ENCODE measurements at regions not wholly inside any gene's neighbourhood (a gene's known extent, or its start where the extent isn't known, plus 50 kb on each side); places are given as distances from the start of the nearest gene placed in this dataset.

- Mint-ChIP-seq H3K27ac (no peak overlapping the region), H3K4me3 (no peak overlapping the region), H3K4me1 (ENCODE audit: low read depth) (no peaks in the 10 kb centered on the region), H3K27me3 (no peaks in the 10 kb centered on the region), H3K36me3 (ENCODE audit: low read depth) (no peaks in the 10 kb centered on the region), H3K9me3 (peaks cover 7% of the 10 kb centered on the region)
- ATAC-seq (ENCODE audit: poor library complexity) (no peak), DNase-seq (no peak)
- POLR2A ChIA-PET = no interaction called here
- intact Hi-C loops (cut with DNase I, micrococcal nuclease) = no loop called here
- Histone ChIP-seq H3K4me1 (ENCODE audit: insufficient read depth, low read length) (no peaks in the 10 kb centered on the region), H3K9me3 (ENCODE audit: control insufficient read depth in 1 of 2, insufficient read depth in 1 of 2, low read length in 2 of 2) (no peaks in the 10 kb centered on the region), H3K27me3 (ENCODE audit: control insufficient read depth in 1 of 2, insufficient read depth in 2 of 2, low read length in 2 of 2) (no peaks in the 10 kb centered on the region), H3K4me3 (ENCODE audit: low read length) (no peak overlapping the region), H3K36me3 (ENCODE audit: insufficient read depth, low read length) (no peaks in the 10 kb centered on the region), H3K27ac (ENCODE audit: low read depth in 1 of 2, low read length in 2 of 2) (no peak overlapping the region)
- CTCF ChIA-PET = no interaction called here
- no peak for TF ChIP-seq CTCF (IDR thresholded peaks at IDR 0.05)
Measured at GRCh38 chr7:91330191-91330808, 66.1 kb downstream of the FZD1 start.

DNA sequence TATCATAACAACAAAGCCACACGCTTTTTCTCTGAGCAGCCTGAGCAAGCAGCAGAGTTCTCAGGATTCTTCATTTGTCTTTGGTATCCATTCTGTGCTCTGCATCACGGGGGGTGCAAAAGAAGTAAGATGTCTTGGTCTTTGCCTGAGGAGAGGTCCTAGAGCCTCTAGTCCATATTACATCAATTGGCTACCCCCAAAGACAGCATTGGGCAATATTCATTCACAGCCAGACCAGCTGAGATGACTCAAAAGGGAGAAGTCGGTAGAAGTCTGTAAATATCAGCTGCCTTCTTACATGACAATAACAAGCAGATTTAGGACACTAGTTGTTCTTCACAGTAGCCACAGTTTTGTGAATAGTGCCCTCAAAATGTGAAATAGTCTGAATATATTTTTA is 66.6 kb downstream of the FZD1 start:
- H3K4me3 Mint-ChIP-seq = no peak overlapping the region
- Histone ChIP-seq H3K27ac (ENCODE audit: low read depth in 1 of 2, low read length in 2 of 2) (no peak overlapping the region), H3K27me3 (ENCODE audit: control insufficient read depth in 1 of 2, insufficient read depth in 2 of 2, low read length in 2 of 2) (no peaks in the 10 kb centered on the region), H3K36me3 (ENCODE audit: insufficient read depth, low read length) (no peaks in the 10 kb centered on the region), H3K9me3 (ENCODE audit: control insufficient read depth in 1 of 2, insufficient read depth in 1 of 2, low read length in 2 of 2) (no peaks in the 10 kb centered on the region), H3K4me3 (ENCODE audit: low read length) (no peak overlapping the region), H3K4me1 (ENCODE audit: insufficient read depth, low read length) (no peaks in the 10 kb centered on the region)
- ChIA-PET CTCF (no interaction called here), POLR2A (no interaction called here)
- DNase-seq (no peak), ATAC-seq (ENCODE audit: poor library complexity) (no peak)
- peaks cover 7% of the 10 kb centered on the region for H3K9me3 Mint-ChIP-seq
- H3K27ac Mint-ChIP-seq = no peak overlapping the region
- intact Hi-C loops (cut with DNase I, micrococcal nuclease) = no loop called here
- no peaks in the 10 kb centered on the region for H3K4me1 Mint-ChIP-seq (ENCODE audit: low read depth)
- no peaks in the 10 kb centered on the region for H3K36me3 Mint-ChIP-seq (ENCODE audit: low read depth)
- no peaks in the 10 kb centered on the region for H3K27me3 Mint-ChIP-seq
- TF ChIP-seq CTCF (IDR thresholded peaks at IDR 0.05) = no peak

DNA sequence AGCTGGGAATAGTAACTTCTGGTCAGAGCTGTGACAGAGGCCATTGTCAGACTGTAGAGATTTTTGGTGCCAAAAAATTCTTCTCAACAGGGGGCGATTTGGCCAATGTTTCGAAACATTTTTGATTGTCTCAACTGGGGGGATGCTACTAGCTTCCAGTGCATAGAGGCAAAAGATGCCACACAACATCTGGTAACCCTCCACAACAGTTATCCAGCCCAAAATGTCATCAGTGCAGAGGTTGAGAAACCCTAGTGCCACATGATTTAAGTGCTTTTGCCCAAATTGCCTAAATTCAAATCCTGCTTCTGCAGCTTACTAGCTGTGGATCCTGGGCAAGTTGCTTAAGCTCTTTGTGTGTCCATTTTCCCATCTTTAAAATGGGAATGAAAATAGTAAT is 71.9 kb downstream of the FZD1 start:
- intact Hi-C loops (cut with DNase I, micrococcal nuclease) = no loop called here
- no peaks in the 10 kb centered on the region for H3K4me1 Mint-ChIP-seq (ENCODE audit: low read depth)
- CTCF ChIA-PET = no interaction called here
- Histone ChIP-seq H3K36me3 (ENCODE audit: insufficient read depth, low read length) (no peaks in the 10 kb centered on the region), H3K4me1 (ENCODE audit: insufficient read depth, low read length) (no peaks in the 10 kb centered on the region), H3K4me3 (ENCODE audit: low read length) (no peak overlapping the region), H3K27ac (ENCODE audit: low read depth in 1 of 2, low read length in 2 of 2) (no peak overlapping the region), H3K27me3 (ENCODE audit: control insufficient read depth in 1 of 2, insufficient read depth in 2 of 2, low read length in 2 of 2) (no peaks in the 10 kb centered on the region), H3K9me3 (ENCODE audit: control insufficient read depth in 1 of 2, insufficient read depth in 1 of 2, low read length in 2 of 2) (no peaks in the 10 kb centered on the region)
- DNase-seq (no peak), ATAC-seq (ENCODE audit: poor library complexity) (no peak)
- H3K27ac Mint-ChIP-seq = no peak overlapping the region
- H3K9me3 Mint-ChIP-seq = peaks cover 7% of the 10 kb centered on the region
- H3K27me3 Mint-ChIP-seq = no peaks in the 10 kb centered on the region
- POLR2A ChIA-PET = no interaction called here
- H3K4me3 Mint-ChIP-seq = no peak overlapping the region
- no peaks in the 10 kb centered on the region for H3K36me3 Mint-ChIP-seq (ENCODE audit: low read depth)
- no peak for TF ChIP-seq CTCF (IDR thresholded peaks at IDR 0.05)

All from CD4-positive, alpha-beta T cell (primary cell).